ENCODE measurements at regions not wholly inside any gene's neighbourhood (a gene's known extent, or its start where the extent isn't known, plus 50 kb on each side); places are given as distances from the start of the nearest gene placed in this dataset.

DNA sequence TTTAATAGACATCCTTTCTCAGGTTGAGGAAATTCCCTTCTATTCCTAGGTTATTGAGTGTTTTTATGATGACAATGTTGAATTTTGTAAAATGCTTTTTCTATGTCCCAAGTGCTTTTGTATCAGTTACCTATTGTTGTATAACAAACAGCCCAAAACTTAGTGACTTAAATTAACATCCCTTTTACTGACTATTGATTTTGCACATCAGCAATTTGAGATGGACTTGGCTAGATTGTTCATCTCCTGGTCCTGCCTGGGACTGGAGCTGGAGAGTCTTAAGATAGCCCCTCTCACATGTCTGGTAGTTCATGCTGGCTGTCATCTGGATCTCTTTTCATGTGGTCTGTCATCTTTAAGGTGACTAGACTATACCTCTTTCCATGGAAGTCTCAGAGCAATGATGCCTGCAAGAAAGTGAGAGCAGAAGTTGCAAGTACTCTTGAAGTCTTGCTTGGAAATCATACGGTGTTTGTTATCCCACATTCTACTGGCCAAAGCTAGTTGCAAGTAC, 132.6 kb downstream of the RPAP3 start:
- TF ChIP-seq FEZF1 (tag by site-specific recombination; IDR thresholded peaks at IDR 0.05): no peak
- TF ChIP-seq, protein P1, sequence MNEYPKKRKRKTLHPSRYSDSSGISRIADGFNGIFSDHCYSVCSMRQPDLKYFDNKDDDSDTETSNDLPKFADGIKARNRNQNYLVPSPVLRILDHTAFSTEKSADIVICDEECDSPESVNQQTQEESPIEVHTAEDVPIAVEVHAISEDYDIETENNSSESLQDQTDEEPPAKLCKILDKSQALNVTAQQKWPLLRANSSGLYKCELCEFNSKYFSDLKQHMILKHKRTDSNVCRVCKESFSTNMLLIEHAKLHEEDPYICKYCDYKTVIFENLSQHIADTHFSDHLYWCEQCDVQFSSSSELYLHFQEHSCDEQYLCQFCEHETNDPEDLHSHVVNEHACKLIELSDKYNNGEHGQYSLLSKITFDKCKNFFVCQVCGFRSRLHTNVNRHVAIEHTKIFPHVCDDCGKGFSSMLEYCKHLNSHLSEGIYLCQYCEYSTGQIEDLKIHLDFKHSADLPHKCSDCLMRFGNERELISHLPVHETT (tag by site-specific recombination; IDR thresholded peaks at IDR 0.05): no peak
- TF ChIP-seq, protein P2, sequence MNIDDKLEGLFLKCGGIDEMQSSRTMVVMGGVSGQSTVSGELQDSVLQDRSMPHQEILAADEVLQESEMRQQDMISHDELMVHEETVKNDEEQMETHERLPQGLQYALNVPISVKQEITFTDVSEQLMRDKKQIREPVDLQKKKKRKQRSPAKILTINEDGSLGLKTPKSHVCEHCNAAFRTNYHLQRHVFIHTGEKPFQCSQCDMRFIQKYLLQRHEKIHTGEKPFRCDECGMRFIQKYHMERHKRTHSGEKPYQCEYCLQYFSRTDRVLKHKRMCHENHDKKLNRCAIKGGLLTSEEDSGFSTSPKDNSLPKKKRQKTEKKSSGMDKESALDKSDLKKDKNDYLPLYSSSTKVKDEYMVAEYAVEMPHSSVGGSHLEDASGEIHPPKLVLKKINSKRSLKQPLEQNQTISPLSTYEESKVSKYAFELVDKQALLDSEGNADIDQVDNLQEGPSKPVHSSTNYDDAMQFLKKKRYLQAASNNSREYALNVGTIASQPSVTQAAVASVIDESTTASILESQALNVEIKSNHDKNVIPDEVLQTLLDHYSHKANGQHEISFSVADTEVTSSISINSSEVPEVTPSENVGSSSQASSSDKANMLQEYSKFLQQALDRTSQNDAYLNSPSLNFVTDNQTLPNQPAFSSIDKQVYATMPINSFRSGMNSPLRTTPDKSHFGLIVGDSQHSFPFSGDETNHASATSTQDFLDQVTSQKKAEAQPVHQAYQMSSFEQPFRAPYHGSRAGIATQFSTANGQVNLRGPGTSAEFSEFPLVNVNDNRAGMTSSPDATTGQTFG (tag by site-specific recombination; IDR thresholded peaks at IDR 0.05; ENCODE audit: borderline replicate concordance): no peak
- no peak overlapping the region for H3K4me3 ChIP-seq (ENCODE audit: low read depth, low read length)
- no peaks in the 10 kb centered on the region for H3K9me3 ChIP-seq (ENCODE audit: control insufficient read depth, insufficient read depth, low read depth, low read length)
- no peaks in the 10 kb centered on the region for H3K36me3 ChIP-seq (ENCODE audit: control insufficient read depth in 2 of 2, insufficient read depth in 1 of 2, low read length in 2 of 2)
- CTCF ChIA-PET: interaction anchor here (0.6 kb wide), 1 partner anchor 7 kb away, joined by 3 read pairs; no protein-coding TSS in a partner anchor
- POLR2A ChIA-PET: no interaction called here
- H3K27ac ChIP-seq (ENCODE audit: extremely low read depth, low read depth, low read length): no peak overlapping the region
- no peaks in the 10 kb centered on the region for H3K4me1 ChIP-seq (ENCODE audit: control insufficient read depth, insufficient read depth, low read length)

DNA sequence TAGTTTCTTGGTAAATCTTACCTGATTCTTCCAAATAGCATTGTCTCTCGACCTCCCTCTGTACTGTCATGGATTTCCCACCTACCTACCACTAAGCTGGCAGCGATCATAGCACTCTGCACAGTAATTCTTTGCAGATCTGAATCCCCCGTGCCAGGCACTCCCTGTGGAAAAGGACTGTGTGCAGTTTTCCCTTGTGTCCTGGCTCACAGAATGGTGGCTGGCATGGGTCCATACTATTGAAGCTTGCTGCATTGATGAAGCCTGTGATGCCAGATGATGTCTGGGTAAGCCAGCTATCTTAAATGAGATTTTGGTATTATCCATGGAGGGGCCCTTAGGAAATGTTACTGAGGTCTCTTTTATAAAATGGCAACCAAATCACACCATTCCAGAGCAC, 135.7 kb downstream of the RPAP3 start:
- POLR2A ChIA-PET: no interaction called here

GRCh38 chr12:47562201-47562600, 143.6 kb downstream of the RPAP3 start:
- TF ChIP-seq ZNF223 (tag by site-specific recombination; IDR thresholded peaks at IDR 0.05) (no peak), GLI2 (tag by site-specific recombination; IDR thresholded peaks at IDR 0.05; ENCODE audit: borderline replicate concordance, low read depth) (no peak), ZNF670 (tag by site-specific recombination; IDR thresholded peaks at IDR 0.05; ENCODE audit: low read depth) (no peak), ZNF777 (tag by site-specific recombination; IDR thresholded peaks at IDR 0.05; ENCODE audit: borderline replicate concordance) (no peak), ZNF585B (tag by site-specific recombination; IDR thresholded peaks at IDR 0.05) (no peak), ZNF121 (tag by site-specific recombination; IDR thresholded peaks at IDR 0.05) (no peak), ZNF23 (tag by site-specific recombination; IDR thresholded peaks at IDR 0.05; ENCODE audit: borderline replicate concordance) (no peak), ZNF433 (tag by site-specific recombination; IDR thresholded peaks at IDR 0.05; ENCODE audit: low read depth) (no peak), ZNF629 (tag by site-specific recombination; IDR thresholded peaks at IDR 0.05) (no peak)
- TF ChIP-seq, protein P3, sequence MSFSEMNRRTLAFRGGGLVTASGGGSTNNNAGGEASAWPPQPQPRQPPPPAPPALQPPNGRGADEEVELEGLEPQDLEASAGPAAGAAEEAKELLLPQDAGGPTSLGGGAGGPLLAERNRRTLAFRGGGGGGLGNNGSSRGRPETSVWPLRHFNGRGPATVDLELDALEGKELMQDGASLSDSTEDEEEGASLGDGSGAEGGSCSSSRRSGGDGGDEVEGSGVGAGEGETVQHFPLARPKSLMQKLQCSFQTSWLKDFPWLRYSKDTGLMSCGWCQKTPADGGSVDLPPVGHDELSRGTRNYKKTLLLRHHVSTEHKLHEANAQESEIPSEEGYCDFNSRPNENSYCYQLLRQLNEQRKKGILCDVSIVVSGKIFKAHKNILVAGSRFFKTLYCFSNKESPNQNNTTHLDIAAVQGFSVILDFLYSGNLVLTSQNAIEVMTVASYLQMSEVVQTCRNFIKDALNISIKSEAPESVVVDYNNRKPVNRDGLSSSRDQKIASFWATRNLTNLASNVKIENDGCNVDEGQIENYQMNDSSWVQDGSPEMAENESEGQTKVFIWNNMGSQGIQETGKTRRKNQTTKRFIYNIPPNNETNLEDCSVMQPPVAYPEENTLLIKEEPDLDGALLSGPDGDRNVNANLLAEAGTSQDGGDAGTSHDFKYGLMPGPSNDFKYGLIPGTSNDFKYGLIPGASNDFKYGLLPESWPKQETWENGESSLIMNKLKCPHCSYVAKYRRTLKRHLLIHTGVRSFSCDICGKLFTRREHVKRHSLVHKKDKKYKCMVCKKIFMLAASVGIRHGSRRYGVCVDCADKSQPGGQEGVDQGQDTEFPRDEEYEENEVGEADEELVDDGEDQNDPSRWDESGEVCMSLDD (tag by site-specific recombination; IDR thresholded peaks at IDR 0.05): no peak
- POLR2A ChIA-PET: no interaction called here
- CTCF ChIA-PET: interaction anchor here (0.7 kb wide), 1 partner anchor 604 kb away, joined by 4 read pairs; no protein-coding TSS in a partner anchor

More for the DNA sequence above, 135.7 kb downstream of the RPAP3 start:
- Histone ChIP-seq H3K4me3 (ENCODE audit: low read depth, low read length) (no peak overlapping the region), H3K9me3 (ENCODE audit: control insufficient read depth, insufficient read depth, low read depth, low read length) (no peaks in the 10 kb centered on the region), H3K36me3 (ENCODE audit: control insufficient read depth in 2 of 2, insufficient read depth in 1 of 2, low read length in 2 of 2) (no peaks in the 10 kb centered on the region), H3K4me1 (ENCODE audit: control insufficient read depth, insufficient read depth, low read length) (no peaks in the 10 kb centered on the region), H3K27ac (ENCODE audit: extremely low read depth, low read depth, low read length) (no peak overlapping the region)
- TF ChIP-seq ZNF530 (tag by site-specific recombination; IDR thresholded peaks at IDR 0.05; ENCODE audit: low read depth): no peak
- CTCF ChIA-PET: no interaction called here

More at GRCh38 chr12:47562201-47562600, 143.6 kb downstream of the RPAP3 start:
- no peaks in the 10 kb centered on the region for H3K4me1 ChIP-seq (ENCODE audit: control insufficient read depth, insufficient read depth, low read length)
- H3K27ac ChIP-seq (ENCODE audit: extremely low read depth, low read depth, low read length): no peak overlapping the region
- no peak overlapping the region for H3K4me3 ChIP-seq (ENCODE audit: low read depth, low read length)
- H3K36me3 ChIP-seq (ENCODE audit: control insufficient read depth in 2 of 2, insufficient read depth in 1 of 2, low read length in 2 of 2): no peaks in the 10 kb centered on the region
- no peaks in the 10 kb centered on the region for H3K9me3 ChIP-seq (ENCODE audit: control insufficient read depth, insufficient read depth, low read depth, low read length)
